Caco-2 (cell line): ENCODE measurements at regions not wholly inside any gene's neighbourhood (a gene's known extent, or its start where the extent isn't known, plus 50 kb on each side); places are given as distances from the start of the nearest gene placed in this dataset.

ENCODE experiments used
- BruUV-seq: library from RNA; stranded (reverse); fragments of 400-500 nt; replicated peaks from 2 replicates; lab custom pipeline; 2021; lab: Mats Ljungman, UMichigan
- CTCF ChIA-PET: fragments of 300-600 bp; sonication (Branson Sonifier 250); formaldehyde crosslinking; loops from one replicate; lab custom pipeline; 2022; ENCODE audit warnings: antibody characterized with exemption; lab: Charles Lee
- POLR2A ChIA-PET: fragments of 300-600 bp; sonication (Branson Sonifier 250); formaldehyde crosslinking; loops from one replicate; lab custom pipeline; 2022; ENCODE audit warnings: antibody characterized with exemption; lab: Charles Lee
- DNase-seq, 2 experiments: peaks; one replicate each; pipeline versions ENCODE4 v3.0.0 to v3.0.0-alpha.2; 2020 to 2022
- H3K27me3 ChIP-seq: replicated peaks from 2 replicates; pipeline ENCODE4 v1.6.0; 2011; ENCODE audit warnings: low read length; ENCODE audit not compliant: control insufficient read depth, insufficient read depth
- H3K36me3 ChIP-seq: 2 replicates; pipeline ENCODE4 v1.5.1; 2011; ENCODE audit warnings: low read length; ENCODE audit not compliant: control insufficient read depth, insufficient read depth
- H3K4me1 ChIP-seq: fragments of 250-450 bp; sonication (Bioruptor Pico); 2 replicates; pipeline ENCODE4 v1.5.1; 2020; ENCODE audit warnings: mild to moderate bottlenecking
- H3K4me3 ChIP-seq: 2 replicates; pipeline ENCODE4 v1.5.1; 2011; ENCODE audit warnings: low read depth, mild to moderate bottlenecking, control low read depth, low read length
- H3K9me3 ChIP-seq: fragments of 250-450 bp; sonication (Bioruptor Pico); 2 replicates; pipeline ENCODE4 v1.5.1; 2020; ENCODE audit warnings: mild to moderate bottlenecking, moderate library complexity
- H3K27ac Mint-ChIP-seq: one replicate; pipeline ENCODE4 v1.8.0; 2022; ENCODE audit warnings: mixed read lengths; ENCODE audit not compliant: unreplicated experiment
- H3K27me3 Mint-ChIP-seq: one replicate; pipeline ENCODE4 v1.8.0; 2022; ENCODE audit warnings: mixed read lengths; ENCODE audit not compliant: insufficient read depth, unreplicated experiment
- H3K36me3 Mint-ChIP-seq: one replicate; pipeline ENCODE4 v1.8.0; 2022; ENCODE audit warnings: mild to moderate bottlenecking, mixed read lengths; ENCODE audit not compliant: insufficient read depth, unreplicated experiment
- H3K4me1 Mint-ChIP-seq: one replicate; pipeline ENCODE4 v1.8.0; 2022; ENCODE audit warnings: low read depth, mixed read lengths; ENCODE audit not compliant: unreplicated experiment
- H3K4me3 Mint-ChIP-seq: one replicate; pipeline ENCODE4 v1.8.0; 2022; ENCODE audit warnings: mild to moderate bottlenecking, moderate library complexity, mixed read lengths; ENCODE audit not compliant: unreplicated experiment
- H3K9me3 Mint-ChIP-seq: one replicate; pipeline ENCODE4 v1.8.0; 2022; ENCODE audit warnings: mixed read lengths; ENCODE audit not compliant: unreplicated experiment
- intact Hi-C: fragments of 100-400 bp; cut with micrococcal nuclease; formaldehyde crosslinking; loops from one replicate; pipeline ENCODE4 v1.10.0; 2022; ENCODE audit not compliant: unreplicated experiment
- TF ChIP-seq, protein P1 (sequence below), 2 experiments: fragments of 200-600 bp in 1 of 2; IDR thresholded peaks; 1 replicate in 1 of 2; 2 replicates in 1 of 2; pipeline versions ENCODE4 v1.5.1 to v1.8.0; 2011 to 2022; ENCODE audit warnings: antibody characterized with exemption in 1 of 2, control low read depth in 1 of 2, inconsistent platforms in 1 of 2, low read depth in 1 of 2, low read length in 1 of 2, mild to moderate bottlenecking in 1 of 2, moderate library complexity in 1 of 2; ENCODE audit not compliant: insufficient read depth in 1 of 2, severe bottlenecking in 1 of 2, unreplicated experiment in 1 of 2

DNA sequence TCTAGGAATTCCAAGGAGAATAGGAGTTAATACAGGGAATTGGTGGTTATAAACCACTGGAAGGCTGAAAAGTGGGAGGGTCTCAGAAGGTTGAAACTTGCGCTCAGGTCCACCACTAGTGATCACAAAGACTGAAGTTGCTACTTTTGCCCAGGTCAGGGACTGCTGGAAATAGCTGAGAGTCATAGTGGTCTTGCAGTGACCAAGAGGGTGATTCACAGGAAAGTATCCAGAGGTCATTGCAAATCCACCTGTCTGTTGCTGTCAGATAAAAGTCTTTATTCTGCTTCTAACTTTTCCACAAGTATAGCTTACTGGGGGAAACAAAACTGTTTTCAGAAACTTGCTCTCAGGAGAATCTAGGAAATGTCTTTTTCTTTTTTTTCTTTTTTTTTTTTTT, 211.5 kb upstream of the PRSS1 start:
- Mint-ChIP-seq H3K4me1 (no peaks in the 10 kb centered on the region), H3K27ac (no peak overlapping the region), H3K4me3 (no peak overlapping the region), H3K27me3 (peaks cover 5% of the 10 kb centered on the region), H3K9me3 (no peaks in the 10 kb centered on the region), H3K36me3 (no peaks in the 10 kb centered on the region)
- Histone ChIP-seq H3K4me1 (no peaks in the 10 kb centered on the region), H3K9me3 (no peaks in the 10 kb centered on the region), H3K27me3 (no peaks in the 10 kb centered on the region), H3K4me3 (no peak overlapping the region), H3K36me3 (no peaks in the 10 kb centered on the region)
- intact Hi-C loops = loop anchor here (10.0 kb wide), 1 partner anchor 247 kb away; no protein-coding TSS in a partner anchor
- BruUV-seq = no TSS peak
- POLR2A ChIA-PET = no interaction called here
- TF ChIP-seq, protein P1, sequence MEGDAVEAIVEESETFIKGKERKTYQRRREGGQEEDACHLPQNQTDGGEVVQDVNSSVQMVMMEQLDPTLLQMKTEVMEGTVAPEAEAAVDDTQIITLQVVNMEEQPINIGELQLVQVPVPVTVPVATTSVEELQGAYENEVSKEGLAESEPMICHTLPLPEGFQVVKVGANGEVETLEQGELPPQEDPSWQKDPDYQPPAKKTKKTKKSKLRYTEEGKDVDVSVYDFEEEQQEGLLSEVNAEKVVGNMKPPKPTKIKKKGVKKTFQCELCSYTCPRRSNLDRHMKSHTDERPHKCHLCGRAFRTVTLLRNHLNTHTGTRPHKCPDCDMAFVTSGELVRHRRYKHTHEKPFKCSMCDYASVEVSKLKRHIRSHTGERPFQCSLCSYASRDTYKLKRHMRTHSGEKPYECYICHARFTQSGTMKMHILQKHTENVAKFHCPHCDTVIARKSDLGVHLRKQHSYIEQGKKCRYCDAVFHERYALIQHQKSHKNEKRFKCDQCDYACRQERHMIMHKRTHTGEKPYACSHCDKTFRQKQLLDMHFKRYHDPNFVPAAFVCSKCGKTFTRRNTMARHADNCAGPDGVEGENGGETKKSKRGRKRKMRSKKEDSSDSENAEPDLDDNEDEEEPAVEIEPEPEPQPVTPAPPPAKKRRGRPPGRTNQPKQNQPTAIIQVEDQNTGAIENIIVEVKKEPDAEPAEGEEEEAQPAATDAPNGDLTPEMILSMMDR (IDR thresholded peaks at IDR 0.05; ENCODE audit: insufficient read depth in 1 of 2, low read depth in 1 of 2, low read length in 1 of 2, severe bottlenecking in 1 of 2, unreplicated experiment in 1 of 2) = no peak
- CTCF ChIA-PET = no interaction called here
- DNase-seq = no peak

DNA sequence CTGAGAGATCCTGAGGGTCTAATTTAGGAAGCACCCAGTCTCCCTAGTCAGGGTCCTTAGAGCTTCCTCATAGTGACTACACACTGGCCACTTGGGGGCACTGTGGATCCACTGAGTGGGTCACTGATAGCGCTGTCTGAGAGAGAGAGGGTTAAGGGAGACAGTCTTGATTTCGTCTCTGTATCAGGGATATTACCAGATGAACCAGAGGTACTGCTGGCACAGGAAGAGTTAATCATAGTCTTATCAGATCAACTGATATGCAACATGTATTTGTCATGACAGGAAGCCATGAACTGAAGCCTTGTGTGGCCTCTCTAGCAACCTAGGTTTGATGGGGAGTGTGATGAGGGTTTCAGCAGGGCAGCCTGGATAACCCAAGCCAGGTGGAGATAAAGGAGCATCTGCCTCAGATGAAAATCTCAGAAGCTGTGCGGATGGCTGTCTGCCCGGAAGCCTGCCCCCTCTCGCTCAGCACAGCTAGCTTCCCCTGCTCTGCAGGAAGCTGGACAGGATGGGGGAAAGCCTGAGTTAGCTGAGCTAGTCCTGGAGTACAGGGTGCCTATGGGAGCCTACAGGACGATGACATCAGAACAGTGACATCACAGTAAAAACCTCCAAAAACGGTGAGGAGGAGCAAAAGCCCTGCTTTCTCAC, 214.0 kb upstream of the PRSS1 start:
- Histone ChIP-seq H3K27me3 (no peaks in the 10 kb centered on the region), H3K4me3 (no peak overlapping the region), H3K4me1 (no peaks in the 10 kb centered on the region), H3K36me3 (no peaks in the 10 kb centered on the region), H3K9me3 (no peaks in the 10 kb centered on the region)
- H3K27me3 Mint-ChIP-seq = peaks cover 16% of the 10 kb centered on the region
- POLR2A ChIA-PET = no interaction called here
- BruUV-seq = no TSS peak
- no peaks in the 10 kb centered on the region for H3K9me3 Mint-ChIP-seq
- H3K4me3 Mint-ChIP-seq = no peak overlapping the region
- H3K4me1 Mint-ChIP-seq = no peaks in the 10 kb centered on the region
- peak; percentile 63 to 66 for DNase-seq
- TF ChIP-seq, protein P1 (IDR thresholded peaks at IDR 0.05; ENCODE audit: insufficient read depth in 1 of 2, low read depth in 1 of 2, low read length in 1 of 2, severe bottlenecking in 1 of 2, unreplicated experiment in 1 of 2) = peak; percentile 73 to 82
- no peaks in the 10 kb centered on the region for H3K36me3 Mint-ChIP-seq
- CTCF ChIA-PET = interaction anchor here (0.6 to 2.3 kb wide), 12 partner anchors 8 to 248 kb away, joined by 3 to 18 read pairs (median 3); no protein-coding TSS in a partner anchor
- H3K27ac Mint-ChIP-seq = no peak overlapping the region
- intact Hi-C loops = loop anchor here (1.0 to 10.0 kb wide), 2 partner anchors 52 to 250 kb away; no protein-coding TSS in a partner anchor

DNA sequence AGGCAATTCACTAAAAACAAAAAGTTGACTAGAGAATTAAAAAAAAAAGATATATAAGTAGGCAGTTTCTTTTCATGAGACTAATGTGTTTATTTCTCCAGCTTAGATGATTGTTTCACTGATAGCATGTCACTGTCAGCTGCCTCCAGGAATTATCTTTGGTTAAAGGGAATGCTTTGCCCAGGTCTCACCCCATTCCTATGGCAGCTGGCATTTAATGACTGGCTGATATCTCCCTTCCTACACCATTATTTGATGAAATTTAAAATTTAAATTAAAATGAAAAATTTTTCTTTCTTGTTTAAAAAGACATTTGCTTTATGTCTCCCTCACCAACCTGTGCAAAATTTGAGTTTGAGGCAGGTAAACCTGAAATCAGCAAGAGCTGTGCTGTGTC, 214.5 kb upstream of the PRSS1 start:
- H3K4me3 Mint-ChIP-seq = no peak overlapping the region
- Histone ChIP-seq H3K9me3 (no peaks in the 10 kb centered on the region), H3K27me3 (no peaks in the 10 kb centered on the region), H3K4me3 (no peak overlapping the region), H3K4me1 (no peaks in the 10 kb centered on the region), H3K36me3 (no peaks in the 10 kb centered on the region)
- H3K4me1 Mint-ChIP-seq = no peaks in the 10 kb centered on the region
- no peak overlapping the region for H3K27ac Mint-ChIP-seq
- H3K9me3 Mint-ChIP-seq = no peaks in the 10 kb centered on the region
- ChIA-PET CTCF (interaction anchor here (0.6 to 2.3 kb wide), 11 partner anchors 8 to 248 kb away, joined by 3 to 18 read pairs (median 3); no protein-coding TSS in a partner anchor), POLR2A (no interaction called here)
- intact Hi-C loops = loop anchor here (1.0 to 10.0 kb wide), 2 partner anchors 53 to 250 kb away; no protein-coding TSS in a partner anchor
- H3K36me3 Mint-ChIP-seq = no peaks in the 10 kb centered on the region
- TF ChIP-seq, protein P1 (IDR thresholded peaks at IDR 0.05; ENCODE audit: insufficient read depth in 1 of 2, low read depth in 1 of 2, low read length in 1 of 2, severe bottlenecking in 1 of 2, unreplicated experiment in 1 of 2) = no peak
- no peak for DNase-seq
- no TSS peak for BruUV-seq
- H3K27me3 Mint-ChIP-seq = peaks cover 17% of the 10 kb centered on the region
